ENCODE measurements at regions not wholly inside any gene's neighbourhood (a gene's known extent, or its start where the extent isn't known, plus 50 kb on each side); places are given as distances from the start of the nearest gene placed in this dataset.

DNA sequence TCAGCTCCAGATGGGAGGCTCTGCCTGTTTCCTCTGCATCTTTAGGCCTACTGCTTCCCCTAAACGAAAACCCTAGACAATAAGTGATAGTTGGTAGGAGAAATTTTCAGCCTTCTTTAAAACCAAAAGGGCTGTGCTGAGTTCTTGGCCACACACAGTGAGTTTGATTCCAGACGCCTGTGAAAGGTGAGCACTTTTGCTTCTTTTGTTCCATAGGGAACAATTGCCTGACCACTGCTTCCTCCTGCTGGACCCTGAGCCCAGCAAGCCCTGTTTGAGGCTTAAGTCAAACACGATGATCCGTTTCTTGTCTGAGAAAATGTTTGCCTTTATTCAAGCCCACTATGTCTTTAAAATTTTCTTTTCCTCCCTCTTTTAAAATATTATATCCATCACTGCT is 493.9 kb downstream of the ZIC1 start:
- Histone ChIP-seq H3K36me3 (no peaks in the 10 kb centered on the region), H3K4me3 (no peak overlapping the region), H3K27ac (no peak overlapping the region), H3K4me1 (no peaks in the 10 kb centered on the region), H3K27me3 (no peaks in the 10 kb centered on the region), H3K9me3 (peaks cover 0 to 4% of the 10 kb centered on the region in 2 donors)
- intact Hi-C loops (cut with DNase I): no loop called here
- no peak for DNase-seq (ENCODE audit: low spot score in 2 of 2)
- TF ChIP-seq, protein P1, sequence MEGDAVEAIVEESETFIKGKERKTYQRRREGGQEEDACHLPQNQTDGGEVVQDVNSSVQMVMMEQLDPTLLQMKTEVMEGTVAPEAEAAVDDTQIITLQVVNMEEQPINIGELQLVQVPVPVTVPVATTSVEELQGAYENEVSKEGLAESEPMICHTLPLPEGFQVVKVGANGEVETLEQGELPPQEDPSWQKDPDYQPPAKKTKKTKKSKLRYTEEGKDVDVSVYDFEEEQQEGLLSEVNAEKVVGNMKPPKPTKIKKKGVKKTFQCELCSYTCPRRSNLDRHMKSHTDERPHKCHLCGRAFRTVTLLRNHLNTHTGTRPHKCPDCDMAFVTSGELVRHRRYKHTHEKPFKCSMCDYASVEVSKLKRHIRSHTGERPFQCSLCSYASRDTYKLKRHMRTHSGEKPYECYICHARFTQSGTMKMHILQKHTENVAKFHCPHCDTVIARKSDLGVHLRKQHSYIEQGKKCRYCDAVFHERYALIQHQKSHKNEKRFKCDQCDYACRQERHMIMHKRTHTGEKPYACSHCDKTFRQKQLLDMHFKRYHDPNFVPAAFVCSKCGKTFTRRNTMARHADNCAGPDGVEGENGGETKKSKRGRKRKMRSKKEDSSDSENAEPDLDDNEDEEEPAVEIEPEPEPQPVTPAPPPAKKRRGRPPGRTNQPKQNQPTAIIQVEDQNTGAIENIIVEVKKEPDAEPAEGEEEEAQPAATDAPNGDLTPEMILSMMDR (IDR thresholded peaks at IDR 0.05): no peak

DNA sequence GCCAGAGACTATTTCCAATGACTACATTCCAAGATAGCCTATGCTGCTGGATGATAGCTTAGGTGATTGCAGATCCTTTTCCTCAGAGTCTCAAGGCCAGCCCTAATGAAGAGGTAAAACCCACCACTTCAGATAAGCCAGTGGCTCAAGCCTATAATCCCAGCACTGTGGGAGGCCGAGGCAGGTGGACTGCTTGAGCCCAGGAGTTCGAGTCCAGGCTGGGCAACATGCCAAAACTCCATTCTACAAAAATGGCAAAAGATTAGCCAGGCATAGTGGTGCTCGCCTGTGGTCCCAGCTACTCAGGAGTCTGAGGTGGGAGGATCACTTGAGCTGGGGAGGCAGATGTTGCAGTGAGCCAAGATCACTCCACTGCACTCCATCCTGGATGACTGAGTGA is 495.3 kb downstream of the ZIC1 start:
- intact Hi-C loops (cut with DNase I): no loop called here
- Histone ChIP-seq H3K9me3 (peaks cover 0 to 4% of the 10 kb centered on the region in 2 donors), H3K27me3 (no peaks in the 10 kb centered on the region), H3K36me3 (no peaks in the 10 kb centered on the region), H3K4me3 (no peak overlapping the region), H3K4me1 (no peaks in the 10 kb centered on the region), H3K27ac (no peak overlapping the region)
- no peak for DNase-seq (ENCODE audit: low spot score in 2 of 2)
- TF ChIP-seq, protein P1 (IDR thresholded peaks at IDR 0.05): no peak

DNA sequence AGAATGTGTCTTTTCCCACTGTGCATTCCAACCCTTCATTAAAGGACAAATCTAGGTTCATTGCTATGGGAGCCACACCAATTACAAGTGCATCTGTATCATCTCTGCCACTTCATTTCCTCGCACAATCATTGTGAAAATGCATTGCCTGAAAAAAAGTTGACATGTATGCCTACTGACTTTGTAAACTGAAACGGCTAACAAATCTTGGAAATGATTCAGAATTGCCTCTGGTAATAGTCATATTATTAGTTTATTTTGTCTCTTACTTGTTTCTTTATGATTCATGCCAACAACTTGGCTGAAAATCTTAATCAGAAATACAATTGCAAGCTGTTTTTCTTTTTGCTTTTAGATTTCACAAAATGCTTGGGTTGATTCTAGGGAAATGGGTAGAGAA is 497.1 kb downstream of the ZIC1 start:
- H3K27ac ChIP-seq: no peak overlapping the region
- H3K4me3 ChIP-seq: no peak overlapping the region
- no peaks in the 10 kb centered on the region for H3K9me3 ChIP-seq
- no peaks in the 10 kb centered on the region for H3K27me3 ChIP-seq
- DNase-seq (ENCODE audit: low spot score in 2 of 2): no peak
- H3K4me1 ChIP-seq: no peaks in the 10 kb centered on the region
- TF ChIP-seq, protein P1 (IDR thresholded peaks at IDR 0.05): no peak
- no peaks in the 10 kb centered on the region for H3K36me3 ChIP-seq
- intact Hi-C loops (cut with DNase I): no loop called here

DNA sequence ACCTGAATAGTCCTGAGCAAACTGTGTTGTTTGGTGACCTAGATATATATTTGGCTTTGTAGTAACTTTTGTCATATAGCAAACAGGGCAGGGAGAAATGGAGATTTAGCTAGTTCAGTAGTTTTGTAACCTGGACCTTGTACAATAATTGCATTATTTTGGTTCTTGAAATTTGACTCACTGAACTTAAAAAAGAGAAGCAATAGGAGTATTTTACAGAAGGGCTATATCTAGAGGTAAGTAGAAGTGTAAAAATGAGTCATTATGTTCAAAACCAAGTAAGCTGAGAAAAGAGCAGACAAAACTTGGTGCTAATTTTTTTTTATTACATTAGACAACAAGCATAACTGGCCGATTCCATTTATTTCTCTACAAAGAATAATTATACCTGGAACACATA is 505.4 kb downstream of the ZIC1 start:
- H3K36me3 ChIP-seq: no peaks in the 10 kb centered on the region
- no peak for DNase-seq (ENCODE audit: low spot score in 2 of 2)
- no peak overlapping the region for H3K27ac ChIP-seq
- intact Hi-C loops (cut with DNase I): no loop called here
- H3K4me3 ChIP-seq: no peak overlapping the region
- TF ChIP-seq, protein P1 (IDR thresholded peaks at IDR 0.05): no peak
- no peaks in the 10 kb centered on the region for H3K27me3 ChIP-seq
- H3K4me1 ChIP-seq: no peaks in the 10 kb centered on the region
- H3K9me3 ChIP-seq: no peaks in the 10 kb centered on the region

DNA sequence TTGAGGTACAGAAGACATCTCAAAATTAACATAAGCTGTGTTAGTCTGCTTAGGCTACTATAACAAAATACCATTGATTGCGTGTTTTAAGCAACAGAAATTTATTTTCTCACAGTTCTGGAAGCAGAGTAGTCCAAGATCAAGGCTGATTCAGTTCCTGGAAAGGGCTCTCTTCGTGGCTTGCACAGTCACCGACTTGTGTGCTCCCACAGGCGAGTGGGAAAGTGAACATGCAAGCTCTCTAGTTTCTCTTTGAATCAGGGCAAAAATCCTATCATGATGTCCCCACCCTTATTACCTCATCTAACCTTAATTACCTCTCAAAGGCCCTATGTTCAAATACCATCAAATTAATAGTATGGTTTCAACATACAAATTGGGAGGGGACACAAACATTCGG is 505.9 kb downstream of the ZIC1 start:
- Histone ChIP-seq H3K36me3 (no peaks in the 10 kb centered on the region), H3K27me3 (no peaks in the 10 kb centered on the region), H3K4me3 (no peak overlapping the region), H3K27ac (no peak overlapping the region), H3K4me1 (no peaks in the 10 kb centered on the region), H3K9me3 (no peaks in the 10 kb centered on the region)
- intact Hi-C loops (cut with DNase I): no loop called here
- TF ChIP-seq, protein P1 (IDR thresholded peaks at IDR 0.05): no peak
- DNase-seq (ENCODE audit: low spot score in 2 of 2): no peak

DNA sequence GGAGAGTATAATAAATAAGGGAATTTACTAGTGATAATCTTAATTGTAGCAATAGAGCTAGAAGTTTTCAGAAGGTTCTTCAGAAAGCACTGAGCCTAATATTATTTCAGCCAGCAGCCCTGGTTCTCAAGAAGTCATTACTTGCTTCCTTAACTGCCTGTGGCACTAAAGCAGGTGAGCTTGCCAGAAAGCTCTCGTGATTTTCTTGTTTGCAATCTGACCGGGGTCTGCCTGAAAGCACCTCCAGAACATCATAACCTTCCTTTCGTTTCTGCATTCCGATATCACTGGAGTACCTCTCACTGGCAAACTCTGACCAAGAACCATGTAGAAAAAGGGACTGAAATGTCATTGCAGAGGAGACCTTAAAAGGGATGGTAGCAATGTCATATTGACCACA is 510.3 kb downstream of the ZIC1 start:
- Histone ChIP-seq H3K36me3 (no peaks in the 10 kb centered on the region), H3K27me3 (no peaks in the 10 kb centered on the region), H3K27ac (no peak overlapping the region), H3K4me1 (no peaks in the 10 kb centered on the region), H3K4me3 (no peak overlapping the region), H3K9me3 (no peaks in the 10 kb centered on the region)
- TF ChIP-seq, protein P1 (IDR thresholded peaks at IDR 0.05): no peak
- intact Hi-C loops (cut with DNase I): no loop called here
- no peak for DNase-seq (ENCODE audit: low spot score in 2 of 2)

Data from ascending aorta (tissue), 2 donors.